Keratinocyte (primary cell): ENCODE measurements at regions not wholly inside any gene's neighbourhood (a gene's known extent, or its start where the extent isn't known, plus 50 kb on each side); places are given as distances from the start of the nearest gene placed in this dataset.
A peak's percentile ranks its signal among the peaks of the same experiment; 100 is the strongest.

Experiments
- DNase-seq: peaks from one replicate; pipeline ENCODE4 v3.0.0-alpha.2; 2011; ENCODE audit warnings: low read depth, missing footprints, low spot score
- FAIRE-seq: peaks from 2 replicates; lab custom pipeline; 2011; peaks lifted over from hg19 to GRCh38; lab: Jason Lieb, UNC
- H2AFZ ChIP-seq: 2 replicates; pipeline ENCODE4 v1.6.0; 2012; ENCODE audit warnings: low read length, control low read depth, inconsistent platforms; ENCODE audit not compliant: control insufficient read depth
- H3K27ac ChIP-seq: 2 replicates; pipeline ENCODE4 v1.5.1; 2011; ENCODE audit warnings: low read length; ENCODE audit not compliant: control insufficient read depth, insufficient read depth
- H3K27me3 ChIP-seq: 3 replicates; pipeline ENCODE4 v1.6.0; 2011; ENCODE audit warnings: low read length; ENCODE audit not compliant: control insufficient read depth, insufficient read depth; ENCODE audit errors: extremely low read depth
- H3K36me3 ChIP-seq, 2 experiments: 2 replicates in 1 of 2; 3 replicates in 1 of 2; pipeline ENCODE4 v1.5.1; 2011; ENCODE audit warnings: low read length in 2 of 2, mild to moderate bottlenecking in 1 of 2; ENCODE audit not compliant: control insufficient read depth in 2 of 2, insufficient read depth in 2 of 2; ENCODE audit errors: extremely low read depth in 1 of 2
- H3K4me1 ChIP-seq: 3 replicates; pipeline ENCODE4 v1.5.1; 2011; ENCODE audit warnings: low read length; ENCODE audit not compliant: control insufficient read depth, insufficient read depth; ENCODE audit errors: extremely low read depth
- H3K4me2 ChIP-seq: 3 replicates; pipeline ENCODE4 v1.6.0; 2011; ENCODE audit warnings: low read depth, low read length; ENCODE audit not compliant: control insufficient read depth, insufficient read depth; ENCODE audit errors: extremely low read depth
- H3K4me3 ChIP-seq, 3 experiments: fragments of 200-600 bp in 1 of 3; sonication (generic) in 1 of 3; 2 replicates in 2 of 3; 3 replicates in 1 of 3; pipeline ENCODE4 v1.5.1; 2011 to 2016; ENCODE audit warnings: low read length in 3 of 3, mild to moderate bottlenecking in 3 of 3, control low read depth in 2 of 3, inconsistent platforms in 1 of 3, low read depth in 1 of 3, mixed read lengths in 1 of 3, mixed run types in 1 of 3, moderate library complexity in 1 of 3; ENCODE audit not compliant: control insufficient read depth in 2 of 3, insufficient read depth in 2 of 3; ENCODE audit errors: extremely low read depth in 1 of 3
- H3K79me2 ChIP-seq: 2 replicates; pipeline ENCODE4 v1.6.0; 2012; ENCODE audit warnings: low read length; ENCODE audit not compliant: control insufficient read depth, insufficient read depth
- H3K9ac ChIP-seq: 3 replicates; pipeline ENCODE4 v1.6.0; 2011; ENCODE audit warnings: low read length; ENCODE audit not compliant: control insufficient read depth, insufficient read depth; ENCODE audit errors: extremely low read depth
- H3K9me1 ChIP-seq: 3 replicates; pipeline ENCODE4 v1.6.0; 2011; ENCODE audit warnings: low read length; ENCODE audit not compliant: control insufficient read depth, insufficient read depth; ENCODE audit errors: extremely low read depth
- H3K9me3 ChIP-seq: 2 replicates; pipeline ENCODE4 v1.5.1; 2012; ENCODE audit warnings: low read depth, low read length; ENCODE audit not compliant: control insufficient read depth
- H4K20me1 ChIP-seq: 3 replicates; pipeline ENCODE4 v1.6.0; 2011; ENCODE audit warnings: low read length; ENCODE audit not compliant: control insufficient read depth, insufficient read depth; ENCODE audit errors: extremely low read depth
- EZH2 ChIP-seq: IDR thresholded peaks from one replicate; pipeline ENCODE4 v1.6.1; 2012; ENCODE audit warnings: inconsistent platforms, mild to moderate bottlenecking, low read length, moderate library complexity
- dilution Hi-C: fragments of 300-500 bp; cut with MboI; formaldehyde crosslinking; loops from one replicate; pipeline ENCODE4 v1.7.0; 2020; ENCODE audit warnings: low sequenced_read_pairs; ENCODE audit not compliant: extremely low pct_ligation_motif_present
- TF ChIP-seq, protein P1 (sequence below), 3 experiments: IDR thresholded peaks in 1 of 3; conservative IDR thresholded peaks in 1 of 3; optimal IDR thresholded peaks in 1 of 3; 2 replicates in 2 of 3; 3 replicates in 1 of 3; pipeline versions ENCODE3 to v1.5.1; 2011; ENCODE audit warnings: low read length in 3 of 3, mild to moderate bottlenecking in 3 of 3, moderate library complexity in 2 of 3, control low read depth in 1 of 3, inconsistent platforms in 1 of 3; ENCODE audit not compliant: insufficient read depth in 2 of 3; ENCODE audit errors: extremely low read depth in 1 of 3

GRCh38 chr5:125129151-125129806 lies 382.8 kb upstream of the ZNF608 start:
- H3K79me2 ChIP-seq: no peaks in the 10 kb centered on the region
- no peaks in the 10 kb centered on the region for H3K36me3 ChIP-seq
- TF ChIP-seq, protein P1, sequence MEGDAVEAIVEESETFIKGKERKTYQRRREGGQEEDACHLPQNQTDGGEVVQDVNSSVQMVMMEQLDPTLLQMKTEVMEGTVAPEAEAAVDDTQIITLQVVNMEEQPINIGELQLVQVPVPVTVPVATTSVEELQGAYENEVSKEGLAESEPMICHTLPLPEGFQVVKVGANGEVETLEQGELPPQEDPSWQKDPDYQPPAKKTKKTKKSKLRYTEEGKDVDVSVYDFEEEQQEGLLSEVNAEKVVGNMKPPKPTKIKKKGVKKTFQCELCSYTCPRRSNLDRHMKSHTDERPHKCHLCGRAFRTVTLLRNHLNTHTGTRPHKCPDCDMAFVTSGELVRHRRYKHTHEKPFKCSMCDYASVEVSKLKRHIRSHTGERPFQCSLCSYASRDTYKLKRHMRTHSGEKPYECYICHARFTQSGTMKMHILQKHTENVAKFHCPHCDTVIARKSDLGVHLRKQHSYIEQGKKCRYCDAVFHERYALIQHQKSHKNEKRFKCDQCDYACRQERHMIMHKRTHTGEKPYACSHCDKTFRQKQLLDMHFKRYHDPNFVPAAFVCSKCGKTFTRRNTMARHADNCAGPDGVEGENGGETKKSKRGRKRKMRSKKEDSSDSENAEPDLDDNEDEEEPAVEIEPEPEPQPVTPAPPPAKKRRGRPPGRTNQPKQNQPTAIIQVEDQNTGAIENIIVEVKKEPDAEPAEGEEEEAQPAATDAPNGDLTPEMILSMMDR (optimal IDR thresholded peaks at IDR 0.05 in 1 of 3, IDR thresholded peaks at IDR 0.05 in 1 of 3, conservative IDR thresholded peaks at IDR 0.05 in 1 of 3; ENCODE audit: extremely low read depth in 1 of 3, insufficient read depth in 2 of 3, low read length in 3 of 3): no peak
- TF ChIP-seq EZH2: no peak
- no peak overlapping the region for H3K4me3 ChIP-seq
- H3K9me3 ChIP-seq: no peaks in the 10 kb centered on the region
- H3K9ac ChIP-seq: no peak overlapping the region
- peak overlapping the region; percentile 40 for H3K27ac ChIP-seq
- H2AFZ ChIP-seq: peak overlapping the region; percentile 37
- no peaks in the 10 kb centered on the region for H3K27me3 ChIP-seq
- no peak overlapping the region for H3K4me2 ChIP-seq
- peak; percentile 76 for FAIRE-seq
- dilution Hi-C loops: no loop called here
- no peaks in the 10 kb centered on the region for H4K20me1 ChIP-seq
- peaks cover 10% of the 10 kb centered on the region for H3K4me1 ChIP-seq
- peak; percentile 59 for DNase-seq
- no peaks in the 10 kb centered on the region for H3K9me1 ChIP-seq

GRCh38 chr5:125130591-125130990 lies 384.2 kb upstream of the ZNF608 start:
- dilution Hi-C loops: no loop called here
- FAIRE-seq: no peak
- no peak for DNase-seq
- H3K27ac ChIP-seq: no peak overlapping the region
- H3K36me3 ChIP-seq: no peaks in the 10 kb centered on the region
- no peaks in the 10 kb centered on the region for H3K79me2 ChIP-seq
- H3K9me1 ChIP-seq: no peaks in the 10 kb centered on the region
- no peaks in the 10 kb centered on the region for H3K27me3 ChIP-seq
- no peak overlapping the region for H3K9ac ChIP-seq
- no peak overlapping the region for H2AFZ ChIP-seq
- H3K4me1 ChIP-seq: peaks cover 15% of the 10 kb centered on the region
- TF ChIP-seq EZH2: no peak
- TF ChIP-seq, protein P1 (optimal IDR thresholded peaks at IDR 0.05 in 1 of 3, IDR thresholded peaks at IDR 0.05 in 1 of 3, conservative IDR thresholded peaks at IDR 0.05 in 1 of 3; ENCODE audit: extremely low read depth in 1 of 3, insufficient read depth in 2 of 3, low read length in 3 of 3): no peak
- H4K20me1 ChIP-seq: no peaks in the 10 kb centered on the region
- H3K4me2 ChIP-seq: no peak overlapping the region
- H3K4me3 ChIP-seq: no peak overlapping the region
- no peaks in the 10 kb centered on the region for H3K9me3 ChIP-seq
